ENCODE measurements at regions not wholly inside any gene's neighbourhood (a gene's known extent, or its start where the extent isn't known, plus 50 kb on each side); places are given as distances from the start of the nearest gene placed in this dataset.

DNA sequence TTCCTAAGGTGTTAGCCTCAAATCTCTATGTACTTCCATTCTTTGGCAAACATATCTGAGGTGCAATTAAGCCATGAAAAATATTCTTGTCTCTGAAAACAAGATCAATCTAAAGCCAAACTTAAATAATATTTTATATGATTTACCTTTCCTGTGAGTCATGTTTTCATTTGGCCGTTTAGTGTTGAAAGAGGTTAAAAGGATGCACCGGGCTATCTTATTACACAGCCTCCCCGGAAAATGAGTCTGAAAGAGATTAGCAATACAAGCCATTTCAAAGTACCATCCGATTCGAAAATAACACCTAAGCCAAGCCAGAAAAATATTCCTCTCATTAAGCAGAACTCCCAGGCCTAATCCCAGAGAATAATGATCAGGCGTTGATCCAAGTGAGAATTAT, 161.5 kb upstream of the EPHA5 start:
- no peak for TF ChIP-seq EZH2 (IDR thresholded peaks at IDR 0.05; ENCODE audit: insufficient read depth, poor library complexity, severe bottlenecking)
- no peak for TF ChIP-seq EZH2phosphoT487 (IDR thresholded peaks at IDR 0.05; ENCODE audit: insufficient read depth, low read depth)
- H3K27me3 ChIP-seq (replicated peaks; ENCODE audit: insufficient read depth): no peaks in the 10 kb centered on the region
- in situ Hi-C loops (cut with MboI): no loop called here
- H3K9me3 ChIP-seq (ENCODE audit: low read depth): no peaks in the 10 kb centered on the region
- H4K20me1 ChIP-seq (ENCODE audit: insufficient read depth): no peaks in the 10 kb centered on the region
- no peak overlapping the region for H3K9ac ChIP-seq
- no peaks in the 10 kb centered on the region for H3K36me3 ChIP-seq (ENCODE audit: low read depth)
- no peaks in the 10 kb centered on the region for H3K79me2 ChIP-seq (ENCODE audit: insufficient read depth)
- H3K4me2 ChIP-seq (ENCODE audit: unreplicated experiment): no peak overlapping the region
- DNase-seq: no peak
- H3K4me1 ChIP-seq (ENCODE audit: insufficient read depth): no peaks in the 10 kb centered on the region
- H3F3A ChIP-seq (ENCODE audit: insufficient read depth): no peaks in the 10 kb centered on the region
- no peak overlapping the region for H3K4me3 ChIP-seq
- WGBS, 2 experiments (ENCODE audit: low coverage in 1 of 2, low lambda C conversion rate in 2 of 2, missing lambda C conversion rate in 2 of 2): 14 to 19% methylated on average over 6 of the region's 6 CpGs
- H3K27ac ChIP-seq: no peak overlapping the region
- no peak overlapping the region for H2AFZ ChIP-seq
- no peaks in the 10 kb centered on the region for H3K9me2 ChIP-seq (ENCODE audit: insufficient read depth)

DNA sequence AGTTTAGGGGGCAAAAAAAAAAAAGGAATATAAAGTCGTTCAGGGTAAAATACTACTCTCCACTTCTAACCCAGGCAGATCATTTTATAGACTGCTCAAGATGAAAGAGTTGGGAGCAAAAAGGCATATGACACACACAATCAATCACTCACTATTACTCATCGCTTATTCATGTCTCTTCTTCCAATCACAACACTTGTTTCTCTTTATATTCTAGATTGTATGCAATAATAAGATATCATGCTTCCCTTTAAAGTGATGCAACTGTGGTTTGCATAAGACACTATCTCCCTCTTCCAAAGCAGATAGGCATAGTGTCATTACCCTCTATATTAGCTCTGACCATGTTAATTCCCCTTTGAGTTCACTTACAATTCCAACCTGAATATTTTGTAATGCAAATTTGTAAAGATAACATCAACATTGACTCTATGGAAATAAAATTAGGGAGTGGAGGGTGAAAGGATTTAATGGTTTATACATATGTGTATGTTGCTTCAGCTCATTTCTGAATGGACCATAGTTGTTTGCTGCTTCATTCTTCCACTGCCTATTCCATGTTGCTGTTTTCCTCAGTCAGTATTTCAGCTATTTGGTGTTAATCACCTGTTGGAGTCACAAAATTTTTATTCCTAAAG, 154.9 kb upstream of the EPHA5 start:
- WGBS, 2 experiments (ENCODE audit: low coverage in 1 of 2, low lambda C conversion rate in 2 of 2, missing lambda C conversion rate in 2 of 2): 11 to 13% methylated on average over 2 of the region's 2 CpGs
- H3K4me3 ChIP-seq: no peak overlapping the region
- in situ Hi-C loops (cut with MboI): no loop called here

DNA sequence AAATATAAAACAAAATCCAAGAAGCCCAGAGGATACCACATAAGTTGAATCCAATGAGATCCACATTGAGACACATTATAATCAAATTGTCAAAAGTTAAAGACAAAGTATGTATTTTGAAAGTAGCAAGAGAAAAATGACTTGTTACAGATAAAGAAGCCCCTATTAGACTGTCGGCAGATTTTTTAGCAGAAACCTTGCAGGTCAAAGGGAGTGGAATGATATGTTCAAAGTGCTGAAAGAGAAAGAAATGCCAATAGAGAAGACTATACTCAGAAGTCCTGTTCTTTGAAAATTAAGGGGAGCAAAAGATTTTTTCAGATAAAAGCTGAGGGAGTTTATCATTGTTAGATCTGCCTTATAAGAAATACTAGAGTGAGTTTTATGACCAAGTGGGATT, 148.9 kb upstream of the EPHA5 start:
- no peaks in the 10 kb centered on the region for H3K36me3 ChIP-seq (ENCODE audit: low read depth)
- H3F3A ChIP-seq (ENCODE audit: insufficient read depth): no peaks in the 10 kb centered on the region
- no peak overlapping the region for H2AFZ ChIP-seq
- no peaks in the 10 kb centered on the region for H3K79me2 ChIP-seq (ENCODE audit: insufficient read depth)
- no peaks in the 10 kb centered on the region for H3K4me1 ChIP-seq (ENCODE audit: insufficient read depth)
- in situ Hi-C loops (cut with MboI): no loop called here
- no peak overlapping the region for H3K27ac ChIP-seq
- H3K27me3 ChIP-seq (replicated peaks; ENCODE audit: insufficient read depth): no peaks in the 10 kb centered on the region
- no peaks in the 10 kb centered on the region for H3K9me2 ChIP-seq (ENCODE audit: insufficient read depth)
- no peak overlapping the region for H3K4me3 ChIP-seq
- H3K9me3 ChIP-seq (ENCODE audit: low read depth): no peaks in the 10 kb centered on the region
- no peak overlapping the region for H3K9ac ChIP-seq
- no peak for TF ChIP-seq EZH2phosphoT487 (IDR thresholded peaks at IDR 0.05; ENCODE audit: insufficient read depth, low read depth)
- no peak for TF ChIP-seq EZH2 (IDR thresholded peaks at IDR 0.05; ENCODE audit: insufficient read depth, poor library complexity, severe bottlenecking)
- H4K20me1 ChIP-seq (ENCODE audit: insufficient read depth): no peaks in the 10 kb centered on the region
- DNase-seq: no peak
- 32 to 37% methylated on average over 1 of the region's 1 CpG for WGBS, 2 experiments (ENCODE audit: low coverage in 1 of 2, low lambda C conversion rate in 2 of 2, missing lambda C conversion rate in 2 of 2)
- H3K4me2 ChIP-seq (ENCODE audit: unreplicated experiment): no peak overlapping the region

More for the DNA sequence above, 154.9 kb upstream of the EPHA5 start:
- Histone ChIP-seq H3K4me2 (ENCODE audit: unreplicated experiment) (no peak overlapping the region), H3K4me1 (ENCODE audit: insufficient read depth) (no peaks in the 10 kb centered on the region), H3F3A (ENCODE audit: insufficient read depth) (no peaks in the 10 kb centered on the region), H3K27ac (no peak overlapping the region), H3K9me3 (ENCODE audit: low read depth) (no peaks in the 10 kb centered on the region), H3K9me2 (ENCODE audit: insufficient read depth) (no peaks in the 10 kb centered on the region), H3K9ac (no peak overlapping the region), H2AFZ (no peak overlapping the region), H3K36me3 (ENCODE audit: low read depth) (no peaks in the 10 kb centered on the region), H3K27me3 (replicated peaks; ENCODE audit: insufficient read depth) (no peaks in the 10 kb centered on the region), H3K79me2 (ENCODE audit: insufficient read depth) (no peaks in the 10 kb centered on the region), H4K20me1 (ENCODE audit: insufficient read depth) (no peaks in the 10 kb centered on the region)
- no peak for DNase-seq
- TF ChIP-seq EZH2phosphoT487 (IDR thresholded peaks at IDR 0.05; ENCODE audit: insufficient read depth, low read depth) (no peak), EZH2 (IDR thresholded peaks at IDR 0.05; ENCODE audit: insufficient read depth, poor library complexity, severe bottlenecking) (no peak)

DNA sequence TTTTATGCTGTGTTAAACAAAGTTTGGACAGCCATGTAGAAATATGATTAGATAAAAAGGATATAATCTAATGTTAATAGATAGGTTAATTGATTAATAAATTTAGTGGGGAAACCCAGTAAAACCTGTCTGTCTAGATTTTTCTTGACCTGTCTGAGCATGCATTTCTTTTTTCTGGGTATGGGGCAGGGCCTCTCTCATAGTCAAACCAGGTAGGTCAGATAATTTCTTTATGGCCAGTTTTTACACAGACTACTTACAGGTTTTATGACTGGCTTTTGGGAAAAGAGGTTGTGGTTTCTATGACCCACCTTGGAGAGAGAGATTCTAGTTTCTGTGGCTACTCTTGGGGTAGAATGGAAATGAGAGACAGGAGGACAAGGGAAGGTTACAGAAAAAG, 135.6 kb upstream of the EPHA5 start:
- no peak for TF ChIP-seq EZH2phosphoT487 (IDR thresholded peaks at IDR 0.05; ENCODE audit: insufficient read depth, low read depth)
- TF ChIP-seq EZH2 (IDR thresholded peaks at IDR 0.05; ENCODE audit: insufficient read depth, poor library complexity, severe bottlenecking): no peak
- no peaks in the 10 kb centered on the region for H4K20me1 ChIP-seq (ENCODE audit: insufficient read depth)
- H3K36me3 ChIP-seq (ENCODE audit: low read depth): no peaks in the 10 kb centered on the region
- H3K4me2 ChIP-seq (ENCODE audit: unreplicated experiment): no peak overlapping the region
- H2AFZ ChIP-seq: no peak overlapping the region
- H3K4me1 ChIP-seq (ENCODE audit: insufficient read depth): no peaks in the 10 kb centered on the region
- H3K4me3 ChIP-seq: no peak overlapping the region
- DNase-seq: no peak
- no peak overlapping the region for H3K9ac ChIP-seq
- H3F3A ChIP-seq (ENCODE audit: insufficient read depth): no peaks in the 10 kb centered on the region
- no peaks in the 10 kb centered on the region for H3K27me3 ChIP-seq (replicated peaks; ENCODE audit: insufficient read depth)
- in situ Hi-C loops (cut with MboI): no loop called here
- H3K27ac ChIP-seq: no peak overlapping the region
- H3K9me2 ChIP-seq (ENCODE audit: insufficient read depth): no peaks in the 10 kb centered on the region
- H3K9me3 ChIP-seq (ENCODE audit: low read depth): no peaks in the 10 kb centered on the region
- H3K79me2 ChIP-seq (ENCODE audit: insufficient read depth): no peaks in the 10 kb centered on the region

DNA sequence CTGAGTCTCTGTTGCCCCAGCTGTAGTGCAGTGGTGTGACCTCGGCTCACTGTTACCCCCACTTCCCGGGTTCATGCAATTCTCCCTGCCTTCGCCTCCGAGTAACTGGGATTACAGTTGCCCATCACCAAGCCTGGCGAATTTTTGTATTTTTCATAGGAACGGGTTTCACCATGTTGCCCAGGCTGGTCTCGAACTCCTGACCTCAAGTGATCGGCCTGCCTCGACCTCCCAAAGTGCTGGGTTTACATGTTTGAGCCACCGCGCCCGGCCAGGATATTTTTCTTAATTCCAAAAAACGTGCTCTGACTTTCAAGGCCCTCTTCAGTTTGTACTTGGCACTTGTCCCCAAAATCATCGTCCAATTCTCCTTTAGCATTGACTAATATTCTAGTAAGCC, 129.2 kb upstream of the EPHA5 start:
- Histone ChIP-seq H3K27me3 (replicated peaks; ENCODE audit: insufficient read depth) (no peaks in the 10 kb centered on the region), H2AFZ (no peak overlapping the region), H3K27ac (no peak overlapping the region), H3F3A (ENCODE audit: insufficient read depth) (no peaks in the 10 kb centered on the region), H3K9ac (no peak overlapping the region), H3K4me1 (ENCODE audit: insufficient read depth) (no peaks in the 10 kb centered on the region), H3K79me2 (ENCODE audit: insufficient read depth) (no peaks in the 10 kb centered on the region), H3K4me2 (ENCODE audit: unreplicated experiment) (no peak overlapping the region), H3K9me3 (ENCODE audit: low read depth) (no peaks in the 10 kb centered on the region), H3K9me2 (ENCODE audit: insufficient read depth) (no peaks in the 10 kb centered on the region), H4K20me1 (ENCODE audit: insufficient read depth) (no peaks in the 10 kb centered on the region), H3K4me3 (no peak overlapping the region), H3K36me3 (ENCODE audit: low read depth) (no peaks in the 10 kb centered on the region)
- TF ChIP-seq EZH2phosphoT487 (IDR thresholded peaks at IDR 0.05; ENCODE audit: insufficient read depth, low read depth) (no peak), EZH2 (IDR thresholded peaks at IDR 0.05; ENCODE audit: insufficient read depth, poor library complexity, severe bottlenecking) (no peak)
- no peak for DNase-seq
- in situ Hi-C loops (cut with MboI): no loop called here
- WGBS, 2 experiments (ENCODE audit: low coverage in 1 of 2, low lambda C conversion rate in 2 of 2, missing lambda C conversion rate in 2 of 2): 39 to 44% methylated on average over 14 of the region's 14 CpGs

Measured in GM23248 (cell line).